A549 (cell line): ENCODE measurements at regions not wholly inside any gene's neighbourhood (a gene's known extent, or its start where the extent isn't known, plus 50 kb on each side); places are given as distances from the start of the nearest gene placed in this dataset.

Experiments
- BHLHE40 ChIP-seq: IDR thresholded peaks from 2 replicates; pipeline ENCODE4 v1.6.1; 2012; ENCODE audit warnings: low read depth, low read length, inconsistent platforms
- CHD2 ChIP-seq: fragments of 150-350 bp; IDR thresholded peaks from 2 replicates; pipeline ENCODE4 v1.6.1; 2014; ENCODE audit warnings: low read length; ENCODE audit not compliant: partially characterized antibody
- CTCF ChIP-seq: fragments of >200 bp; sonication (Bioruptor Twin); formaldehyde crosslinking; IDR thresholded peaks from 3 replicates; pipeline ENCODE4 v1.5.1; 2016
- EHMT2 ChIP-seq: fragments of 200-600 bp; sonication (generic); IDR thresholded peaks from 2 replicates; pipeline ENCODE4 v1.6.1; 2016; ENCODE audit warnings: antibody characterized with exemption, low read depth, mild to moderate bottlenecking, moderate library complexity
- EP300 ChIP-seq, 2 experiments: fragments of >200 bp; sonication (Bioruptor Twin); formaldehyde crosslinking; IDR thresholded peaks; 2 replicates in 1 of 2; 3 replicates in 1 of 2; pipeline ENCODE4 v1.6.1; 2016 to 2017
- ESRRA ChIP-seq: fragments of 150-350 bp; IDR thresholded peaks from 2 replicates; pipeline ENCODE4 v1.6.1; 2014; ENCODE audit warnings: mild to moderate bottlenecking, low read length, borderline replicate concordance
- FOSL2 ChIP-seq, 2 experiments: fragments of 450-650 bp in 1 of 2; fragments of >200 bp in 1 of 2; sonication (Bioruptor Twin) in 1 of 2; formaldehyde crosslinking; IDR thresholded peaks; 2 replicates each; pipeline versions ENCODE4 v1.5.0 to v1.6.1; 2016 to 2020; ENCODE audit warnings: mild to moderate bottlenecking in 1 of 2, moderate library complexity in 1 of 2
- GATA3 ChIP-seq: IDR thresholded peaks from 2 replicates; pipeline ENCODE4 v1.6.1; 2012; ENCODE audit warnings: borderline replicate concordance
- KDM1A ChIP-seq: fragments of 200-600 bp; sonication (generic); IDR thresholded peaks from 2 replicates; pipeline ENCODE4 v1.6.1; 2016; ENCODE audit warnings: low read depth, mild to moderate bottlenecking
- MAFK ChIP-seq: fragments of 450-650 bp; IDR thresholded peaks from 2 replicates; pipeline ENCODE4 v1.6.1; 2014; ENCODE audit not compliant: partially characterized antibody
- POLR2A ChIP-seq: IDR thresholded peaks from 2 replicates; pipeline ENCODE4 v1.6.1; 2012; ENCODE audit warnings: mild to moderate bottlenecking, low read length
- POLR2AphosphoS2 ChIP-seq: conservative IDR thresholded peaks from 2 replicates; pipeline ENCODE4 v1.6.1; 2012; ENCODE audit warnings: low read length, improper control_type of control experiment, inconsistent platforms
- RFX5 ChIP-seq: fragments of 450-650 bp; IDR thresholded peaks from 2 replicates; pipeline ENCODE4 v1.7.1; 2014; ENCODE audit warnings: antibody characterized with exemption, mild to moderate bottlenecking, moderate library complexity
- TF ChIP-seq, protein P1 (sequence below): fragments of 200-600 bp; sonication (generic); IDR thresholded peaks from 2 replicates; pipeline ENCODE4 v1.6.1; 2016; ENCODE audit warnings: antibody characterized with exemption, mild to moderate bottlenecking, moderate library complexity

GRCh38 chr6:88377976-88378568 is 211.9 kb upstream of the CNR1 start:
- no peak for TF ChIP-seq CTCF
- no peak for TF ChIP-seq KDM1A
- no peak for TF ChIP-seq MAFK
- no peak for TF ChIP-seq EP300 (IDR thresholded peaks at IDR 0.05)
- TF ChIP-seq POLR2A, result no peak
- no peak for TF ChIP-seq EHMT2
- TF ChIP-seq, protein P1, sequence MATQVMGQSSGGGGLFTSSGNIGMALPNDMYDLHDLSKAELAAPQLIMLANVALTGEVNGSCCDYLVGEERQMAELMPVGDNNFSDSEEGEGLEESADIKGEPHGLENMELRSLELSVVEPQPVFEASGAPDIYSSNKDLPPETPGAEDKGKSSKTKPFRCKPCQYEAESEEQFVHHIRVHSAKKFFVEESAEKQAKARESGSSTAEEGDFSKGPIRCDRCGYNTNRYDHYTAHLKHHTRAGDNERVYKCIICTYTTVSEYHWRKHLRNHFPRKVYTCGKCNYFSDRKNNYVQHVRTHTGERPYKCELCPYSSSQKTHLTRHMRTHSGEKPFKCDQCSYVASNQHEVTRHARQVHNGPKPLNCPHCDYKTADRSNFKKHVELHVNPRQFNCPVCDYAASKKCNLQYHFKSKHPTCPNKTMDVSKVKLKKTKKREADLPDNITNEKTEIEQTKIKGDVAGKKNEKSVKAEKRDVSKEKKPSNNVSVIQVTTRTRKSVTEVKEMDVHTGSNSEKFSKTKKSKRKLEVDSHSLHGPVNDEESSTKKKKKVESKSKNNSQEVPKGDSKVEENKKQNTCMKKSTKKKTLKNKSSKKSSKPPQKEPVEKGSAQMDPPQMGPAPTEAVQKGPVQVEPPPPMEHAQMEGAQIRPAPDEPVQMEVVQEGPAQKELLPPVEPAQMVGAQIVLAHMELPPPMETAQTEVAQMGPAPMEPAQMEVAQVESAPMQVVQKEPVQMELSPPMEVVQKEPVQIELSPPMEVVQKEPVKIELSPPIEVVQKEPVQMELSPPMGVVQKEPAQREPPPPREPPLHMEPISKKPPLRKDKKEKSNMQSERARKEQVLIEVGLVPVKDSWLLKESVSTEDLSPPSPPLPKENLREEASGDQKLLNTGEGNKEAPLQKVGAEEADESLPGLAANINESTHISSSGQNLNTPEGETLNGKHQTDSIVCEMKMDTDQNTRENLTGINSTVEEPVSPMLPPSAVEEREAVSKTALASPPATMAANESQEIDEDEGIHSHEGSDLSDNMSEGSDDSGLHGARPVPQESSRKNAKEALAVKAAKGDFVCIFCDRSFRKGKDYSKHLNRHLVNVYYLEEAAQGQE, result no peak
- TF ChIP-seq BHLHE40, result no peak
- TF ChIP-seq RFX5, result no peak
- TF ChIP-seq POLR2AphosphoS2, result no peak
- no peak for TF ChIP-seq FOSL2 (IDR thresholded peaks at IDR 0.05)
- no peak for TF ChIP-seq FOSL2 (CRISPR knock-in tag; IDR thresholded peaks at IDR 0.05)
- no peak for TF ChIP-seq ESRRA
- no peak for TF ChIP-seq CHD2
- TF ChIP-seq GATA3, result no peak
